Uterus (tissue), 2 donors: ENCODE measurements at regions not wholly inside any gene's neighbourhood (a gene's known extent, or its start where the extent isn't known, plus 50 kb on each side); places are given as distances from the start of the nearest gene placed in this dataset.

ENCODE experiments used
- CTCF ChIP-seq, 4 experiments: fragments of 200-600 bp in 2 of 4; fragments of 450-650 bp in 2 of 4; sonication (generic) in 2 of 4; IDR thresholded peaks; one replicate each; pipeline ENCODE4 v1.5.1; 2016 to 2019; ENCODE audit warnings: antibody characterized with exemption in 4 of 4, mild to moderate bottlenecking in 2 of 4, moderate library complexity in 1 of 4
- POLR2A ChIP-seq, 2 donors: fragments of 450-650 bp; IDR thresholded peaks; one replicate each; pipeline ENCODE4 v1.6.1; 2016; ENCODE audit warnings: antibody characterized with exemption in 2 of 2, mild to moderate bottlenecking in 1 of 2, moderate library complexity in 1 of 2

GRCh38 chr3:28903171-28903601 is 377.7 kb upstream of the RBMS3 start:
- no peak for TF ChIP-seq CTCF (IDR thresholded peaks at IDR 0.05)
- TF ChIP-seq POLR2A (IDR thresholded peaks at IDR 0.05), result no peak
